Keratinocyte (primary cell): ENCODE measurements at regions not wholly inside any gene's neighbourhood (a gene's known extent, or its start where the extent isn't known, plus 50 kb on each side); places are given as distances from the start of the nearest gene placed in this dataset.

Experiments
- DNase-seq: peaks from one replicate; pipeline ENCODE4 v3.0.0-alpha.2; 2011; ENCODE audit warnings: low read depth, missing footprints, low spot score
- FAIRE-seq: peaks from 2 replicates; lab custom pipeline; 2011; peaks lifted over from hg19 to GRCh38; lab: Jason Lieb, UNC
- H2AFZ ChIP-seq: 2 replicates; pipeline ENCODE4 v1.6.0; 2012; ENCODE audit warnings: low read length, control low read depth, inconsistent platforms; ENCODE audit not compliant: control insufficient read depth
- H3K27ac ChIP-seq: 2 replicates; pipeline ENCODE4 v1.5.1; 2011; ENCODE audit warnings: low read length; ENCODE audit not compliant: control insufficient read depth, insufficient read depth
- H3K27me3 ChIP-seq: 3 replicates; pipeline ENCODE4 v1.6.0; 2011; ENCODE audit warnings: low read length; ENCODE audit not compliant: control insufficient read depth, insufficient read depth; ENCODE audit errors: extremely low read depth
- H3K36me3 ChIP-seq, 2 experiments: 2 replicates in 1 of 2; 3 replicates in 1 of 2; pipeline ENCODE4 v1.5.1; 2011; ENCODE audit warnings: low read length in 2 of 2, mild to moderate bottlenecking in 1 of 2; ENCODE audit not compliant: control insufficient read depth in 2 of 2, insufficient read depth in 2 of 2; ENCODE audit errors: extremely low read depth in 1 of 2
- H3K4me1 ChIP-seq: 3 replicates; pipeline ENCODE4 v1.5.1; 2011; ENCODE audit warnings: low read length; ENCODE audit not compliant: control insufficient read depth, insufficient read depth; ENCODE audit errors: extremely low read depth
- H3K4me2 ChIP-seq: 3 replicates; pipeline ENCODE4 v1.6.0; 2011; ENCODE audit warnings: low read depth, low read length; ENCODE audit not compliant: control insufficient read depth, insufficient read depth; ENCODE audit errors: extremely low read depth
- H3K4me3 ChIP-seq, 3 experiments: fragments of 200-600 bp in 1 of 3; sonication (generic) in 1 of 3; 2 replicates in 2 of 3; 3 replicates in 1 of 3; pipeline ENCODE4 v1.5.1; 2011 to 2016; ENCODE audit warnings: low read length in 3 of 3, mild to moderate bottlenecking in 3 of 3, control low read depth in 2 of 3, inconsistent platforms in 1 of 3, low read depth in 1 of 3, mixed read lengths in 1 of 3, mixed run types in 1 of 3, moderate library complexity in 1 of 3; ENCODE audit not compliant: control insufficient read depth in 2 of 3, insufficient read depth in 2 of 3; ENCODE audit errors: extremely low read depth in 1 of 3
- H3K79me2 ChIP-seq: 2 replicates; pipeline ENCODE4 v1.6.0; 2012; ENCODE audit warnings: low read length; ENCODE audit not compliant: control insufficient read depth, insufficient read depth
- H3K9ac ChIP-seq: 3 replicates; pipeline ENCODE4 v1.6.0; 2011; ENCODE audit warnings: low read length; ENCODE audit not compliant: control insufficient read depth, insufficient read depth; ENCODE audit errors: extremely low read depth
- H3K9me1 ChIP-seq: 3 replicates; pipeline ENCODE4 v1.6.0; 2011; ENCODE audit warnings: low read length; ENCODE audit not compliant: control insufficient read depth, insufficient read depth; ENCODE audit errors: extremely low read depth
- H3K9me3 ChIP-seq: 2 replicates; pipeline ENCODE4 v1.5.1; 2012; ENCODE audit warnings: low read depth, low read length; ENCODE audit not compliant: control insufficient read depth
- H4K20me1 ChIP-seq: 3 replicates; pipeline ENCODE4 v1.6.0; 2011; ENCODE audit warnings: low read length; ENCODE audit not compliant: control insufficient read depth, insufficient read depth; ENCODE audit errors: extremely low read depth
- EZH2 ChIP-seq: IDR thresholded peaks from one replicate; pipeline ENCODE4 v1.6.1; 2012; ENCODE audit warnings: inconsistent platforms, mild to moderate bottlenecking, low read length, moderate library complexity
- dilution Hi-C: fragments of 300-500 bp; cut with MboI; formaldehyde crosslinking; loops from one replicate; pipeline ENCODE4 v1.7.0; 2020; ENCODE audit warnings: low sequenced_read_pairs; ENCODE audit not compliant: extremely low pct_ligation_motif_present
- TF ChIP-seq, protein P1 (sequence below), 3 experiments: IDR thresholded peaks in 1 of 3; conservative IDR thresholded peaks in 1 of 3; optimal IDR thresholded peaks in 1 of 3; 2 replicates in 2 of 3; 3 replicates in 1 of 3; pipeline versions ENCODE3 to v1.5.1; 2011; ENCODE audit warnings: low read length in 3 of 3, mild to moderate bottlenecking in 3 of 3, moderate library complexity in 2 of 3, control low read depth in 1 of 3, inconsistent platforms in 1 of 3; ENCODE audit not compliant: insufficient read depth in 2 of 3; ENCODE audit errors: extremely low read depth in 1 of 3

DNA sequence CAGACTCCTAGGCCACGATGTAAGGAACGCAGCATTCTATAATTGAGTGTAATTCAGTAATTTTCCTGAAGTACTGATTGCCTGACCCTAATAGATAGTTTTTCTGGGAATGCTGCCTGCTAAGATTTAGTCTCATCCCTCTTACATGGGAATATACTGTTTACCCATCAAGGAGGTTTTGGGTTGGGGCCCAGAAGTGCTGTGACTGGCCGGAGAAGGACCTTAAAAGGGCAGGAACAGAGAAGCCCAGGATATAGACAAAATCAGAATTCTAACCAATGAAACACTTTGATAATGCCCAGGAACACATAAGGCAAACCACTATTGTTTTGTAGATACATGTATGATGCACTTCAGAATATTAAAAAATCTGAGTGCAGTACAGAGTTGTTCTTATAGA is 111.6 kb downstream of the RGS2 start:
- H3K4me2 ChIP-seq: no peak overlapping the region
- no peaks in the 10 kb centered on the region for H3K9me1 ChIP-seq
- no peak overlapping the region for H3K27ac ChIP-seq
- dilution Hi-C loops: no loop called here
- DNase-seq (no peak), FAIRE-seq (no peak)
- H4K20me1 ChIP-seq: no peaks in the 10 kb centered on the region
- H3K9ac ChIP-seq: no peak overlapping the region
- no peaks in the 10 kb centered on the region for H3K36me3 ChIP-seq
- H3K4me3 ChIP-seq: no peak overlapping the region
- H3K4me1 ChIP-seq: peaks cover 4% of the 10 kb centered on the region
- no peaks in the 10 kb centered on the region for H3K27me3 ChIP-seq
- H3K9me3 ChIP-seq: no peaks in the 10 kb centered on the region
- H3K79me2 ChIP-seq: no peaks in the 10 kb centered on the region
- H2AFZ ChIP-seq: no peak overlapping the region
- TF ChIP-seq, protein P1, sequence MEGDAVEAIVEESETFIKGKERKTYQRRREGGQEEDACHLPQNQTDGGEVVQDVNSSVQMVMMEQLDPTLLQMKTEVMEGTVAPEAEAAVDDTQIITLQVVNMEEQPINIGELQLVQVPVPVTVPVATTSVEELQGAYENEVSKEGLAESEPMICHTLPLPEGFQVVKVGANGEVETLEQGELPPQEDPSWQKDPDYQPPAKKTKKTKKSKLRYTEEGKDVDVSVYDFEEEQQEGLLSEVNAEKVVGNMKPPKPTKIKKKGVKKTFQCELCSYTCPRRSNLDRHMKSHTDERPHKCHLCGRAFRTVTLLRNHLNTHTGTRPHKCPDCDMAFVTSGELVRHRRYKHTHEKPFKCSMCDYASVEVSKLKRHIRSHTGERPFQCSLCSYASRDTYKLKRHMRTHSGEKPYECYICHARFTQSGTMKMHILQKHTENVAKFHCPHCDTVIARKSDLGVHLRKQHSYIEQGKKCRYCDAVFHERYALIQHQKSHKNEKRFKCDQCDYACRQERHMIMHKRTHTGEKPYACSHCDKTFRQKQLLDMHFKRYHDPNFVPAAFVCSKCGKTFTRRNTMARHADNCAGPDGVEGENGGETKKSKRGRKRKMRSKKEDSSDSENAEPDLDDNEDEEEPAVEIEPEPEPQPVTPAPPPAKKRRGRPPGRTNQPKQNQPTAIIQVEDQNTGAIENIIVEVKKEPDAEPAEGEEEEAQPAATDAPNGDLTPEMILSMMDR (optimal IDR thresholded peaks at IDR 0.05 in 1 of 3, IDR thresholded peaks at IDR 0.05 in 1 of 3, conservative IDR thresholded peaks at IDR 0.05 in 1 of 3; ENCODE audit: extremely low read depth in 1 of 3, insufficient read depth in 2 of 3, low read length in 3 of 3): no peak
- no peak for TF ChIP-seq EZH2

DNA sequence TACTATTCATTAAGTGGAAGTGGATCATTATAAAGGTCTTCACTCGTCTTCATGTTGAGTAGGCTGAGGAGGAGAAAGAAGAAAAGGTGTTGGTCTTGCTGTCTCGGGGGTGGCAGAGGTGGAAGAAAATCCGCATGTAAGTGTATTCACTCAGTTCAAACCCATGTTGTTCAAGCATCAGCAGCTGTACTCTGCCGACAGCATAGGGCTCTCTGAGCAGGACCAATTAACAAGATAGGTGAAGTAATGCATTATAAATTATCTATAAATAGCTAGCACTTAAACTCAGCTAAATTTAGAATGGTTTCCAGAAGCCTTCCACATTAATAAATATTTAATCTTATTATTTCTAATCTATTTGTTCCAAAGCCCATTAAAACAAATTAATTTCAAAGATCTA is 116.8 kb downstream of the RGS2 start:
- dilution Hi-C loops: no loop called here
- H3K9me3 ChIP-seq: no peaks in the 10 kb centered on the region
- H3K27me3 ChIP-seq: no peaks in the 10 kb centered on the region
- H3K79me2 ChIP-seq: no peaks in the 10 kb centered on the region
- H3K4me1 ChIP-seq: no peaks in the 10 kb centered on the region
- no peak overlapping the region for H3K4me2 ChIP-seq
- TF ChIP-seq, protein P1 (optimal IDR thresholded peaks at IDR 0.05 in 1 of 3, IDR thresholded peaks at IDR 0.05 in 1 of 3, conservative IDR thresholded peaks at IDR 0.05 in 1 of 3; ENCODE audit: extremely low read depth in 1 of 3, insufficient read depth in 2 of 3, low read length in 3 of 3): no peak
- no peak for TF ChIP-seq EZH2
- no peaks in the 10 kb centered on the region for H3K36me3 ChIP-seq
- DNase-seq (no peak), FAIRE-seq (no peak)
- H3K4me3 ChIP-seq: no peak overlapping the region
- no peak overlapping the region for H3K27ac ChIP-seq
- no peak overlapping the region for H2AFZ ChIP-seq
- H4K20me1 ChIP-seq: no peaks in the 10 kb centered on the region
- no peak overlapping the region for H3K9ac ChIP-seq
- no peaks in the 10 kb centered on the region for H3K9me1 ChIP-seq
